ENCODE measurements at regions not wholly inside any gene's neighbourhood (a gene's known extent, or its start where the extent isn't known, plus 50 kb on each side); places are given as distances from the start of the nearest gene placed in this dataset.

- TF ChIP-seq SMC3 (IDR thresholded peaks at IDR 0.05; ENCODE audit: low read length) (no peak), MAFK (conservative IDR thresholded peaks at IDR 0.05 in 1 of 2, IDR thresholded peaks at IDR 0.05 in 1 of 2; ENCODE audit: low read length in 2 of 2) (no peak), CEBPB (IDR thresholded peaks at IDR 0.05; ENCODE audit: borderline replicate concordance, low read depth, low read length) (no peak), REST (IDR thresholded peaks at IDR 0.05; ENCODE audit: borderline replicate concordance in 1 of 2, low read depth in 1 of 2, low read length in 2 of 2) (no peak), CBFB (CRISPR knock-in tag; IDR thresholded peaks at IDR 0.05) (no peak), ZNF704 (CRISPR knock-in tag; IDR thresholded peaks at IDR 0.05; ENCODE audit: borderline replicate concordance) (no peak), RARA (CRISPR knock-in tag; IDR thresholded peaks at IDR 0.05) (no peak), ZNF674 (CRISPR knock-in tag; IDR thresholded peaks at IDR 0.05; ENCODE audit: low read depth) (no peak), ZSCAN29 (CRISPR knock-in tag; conservative IDR thresholded peaks at IDR 0.05) (no peak), FOXK2 (IDR thresholded peaks at IDR 0.05) (no peak)
Measured at GRCh38 chr6:120147071-120147871, 797.7 kb upstream of the MAN1A1 start.
